PC-9 (cell line): ENCODE measurements at regions not wholly inside any gene's neighbourhood (a gene's known extent, or its start where the extent isn't known, plus 50 kb on each side); places are given as distances from the start of the nearest gene placed in this dataset.

Source experiments
- EZH2 ChIP-seq: fragments of 200-600 bp; sonication (generic); IDR thresholded peaks from 2 replicates; pipeline ENCODE4 v1.8.0; 2017; ENCODE audit warnings: antibody characterized with exemption, low read depth
- TF ChIP-seq, protein P1 (sequence below): fragments of 200-600 bp; sonication (generic); conservative IDR thresholded peaks from 2 replicates; pipeline ENCODE4 v1.6.1; 2017; ENCODE audit warnings: mixed run types, antibody characterized with exemption, mild to moderate bottlenecking, moderate library complexity

DNA sequence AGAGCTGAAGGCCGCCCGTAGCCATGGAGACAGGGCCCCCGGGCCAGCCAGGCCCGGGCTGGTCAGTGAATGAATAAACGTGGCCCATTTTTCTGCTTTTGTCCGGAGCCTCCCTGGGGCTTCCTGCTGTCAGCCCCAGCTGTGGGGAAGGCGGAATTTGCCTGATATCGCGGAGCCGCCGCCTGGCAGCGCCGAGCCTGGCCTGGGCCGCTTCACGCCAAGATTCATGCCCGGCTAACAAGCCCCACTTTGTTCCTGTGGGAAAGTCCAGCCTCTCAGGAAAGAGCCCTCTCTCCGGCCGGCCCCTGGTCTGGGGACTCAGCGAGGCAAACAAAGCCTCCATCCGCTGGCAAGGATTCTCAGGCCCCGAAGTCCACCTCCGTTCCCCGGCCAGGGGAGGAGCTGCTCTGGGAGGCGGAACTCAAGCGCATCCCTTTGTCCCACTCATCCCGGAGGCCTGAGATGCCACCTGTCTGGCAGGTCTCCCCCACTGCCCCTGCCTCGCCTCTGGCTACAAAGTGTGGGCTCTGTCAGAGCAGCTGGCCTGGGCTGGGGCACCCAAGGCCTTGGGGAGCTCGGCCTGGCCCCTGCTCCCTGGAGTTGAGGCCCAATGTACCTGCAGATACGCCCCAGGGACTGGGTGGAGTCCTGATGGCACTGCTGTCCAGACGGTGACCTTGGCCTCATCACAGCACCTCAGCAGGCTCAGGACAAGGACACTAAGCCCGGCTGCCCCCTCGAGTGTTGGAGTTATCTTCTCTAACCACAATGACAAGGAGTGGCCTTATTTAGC lies 51.6 kb upstream of the SLC6A11 start:
- TF ChIP-seq, protein P1, sequence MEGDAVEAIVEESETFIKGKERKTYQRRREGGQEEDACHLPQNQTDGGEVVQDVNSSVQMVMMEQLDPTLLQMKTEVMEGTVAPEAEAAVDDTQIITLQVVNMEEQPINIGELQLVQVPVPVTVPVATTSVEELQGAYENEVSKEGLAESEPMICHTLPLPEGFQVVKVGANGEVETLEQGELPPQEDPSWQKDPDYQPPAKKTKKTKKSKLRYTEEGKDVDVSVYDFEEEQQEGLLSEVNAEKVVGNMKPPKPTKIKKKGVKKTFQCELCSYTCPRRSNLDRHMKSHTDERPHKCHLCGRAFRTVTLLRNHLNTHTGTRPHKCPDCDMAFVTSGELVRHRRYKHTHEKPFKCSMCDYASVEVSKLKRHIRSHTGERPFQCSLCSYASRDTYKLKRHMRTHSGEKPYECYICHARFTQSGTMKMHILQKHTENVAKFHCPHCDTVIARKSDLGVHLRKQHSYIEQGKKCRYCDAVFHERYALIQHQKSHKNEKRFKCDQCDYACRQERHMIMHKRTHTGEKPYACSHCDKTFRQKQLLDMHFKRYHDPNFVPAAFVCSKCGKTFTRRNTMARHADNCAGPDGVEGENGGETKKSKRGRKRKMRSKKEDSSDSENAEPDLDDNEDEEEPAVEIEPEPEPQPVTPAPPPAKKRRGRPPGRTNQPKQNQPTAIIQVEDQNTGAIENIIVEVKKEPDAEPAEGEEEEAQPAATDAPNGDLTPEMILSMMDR, result no peak
- no peak for TF ChIP-seq EZH2
